GM12878 (cell line): ENCODE measurements at regions not wholly inside any gene's neighbourhood (a gene's known extent, or its start where the extent isn't known, plus 50 kb on each side); places are given as distances from the start of the nearest gene placed in this dataset.

Experiments used
- ATAC-seq: fragments of 200-7000 bp; cut with Tn5 transposase; 3 replicates; pipeline ENCODE4 v1.9.1; 2020; ENCODE audit warnings: mild to moderate bottlenecking, moderate library complexity
- BruUV-seq: library from RNA; stranded (reverse); fragments of 400-500 nt; replicated peaks from 2 replicates; lab custom pipeline; 2021; lab: Mats Ljungman, UMichigan
- CTCF ChIA-PET: fragments of 300-600 bp; sonication (Branson Sonifier 250); formaldehyde crosslinking; extraction: SDS; loops from one replicate; lab custom pipeline; 2021; ENCODE audit warnings: inconsistent platforms; lab: Yijun Ruan, JAX
- POLR2A ChIA-PET: fragments of 350-600 bp; formaldehyde crosslinking; extraction: SDS; loops from one replicate; lab custom pipeline; 2021; ENCODE audit warnings: inconsistent platforms; lab: Charles Lee
- RAD21 ChIA-PET: fragments of 300-600 bp; sonication (Branson Sonifier 250); formaldehyde crosslinking; loops from one replicate; lab custom pipeline; 2023; ENCODE audit warnings: antibody characterized with exemption; ENCODE audit not compliant: unreplicated experiment; lab: Charles Lee
- SMC1A ChIA-PET: fragments of 300-600 bp; sonication (Branson Sonifier 250); formaldehyde crosslinking; loops from one replicate; lab custom pipeline; 2023; ENCODE audit not compliant: unreplicated experiment, uncharacterized antibody; lab: Charles Lee
- DNase-seq: peaks from one replicate; pipeline ENCODE4 v3.0.0-alpha.2; 2011; ENCODE audit warnings: low read depth, low spot score
- FAIRE-seq: peaks from 3 replicates; lab custom pipeline; 2011; peaks lifted over from hg19 to GRCh38; lab: Jason Lieb, UNC
- H2AFZ ChIP-seq: 2 replicates; pipeline ENCODE4 v1.6.0; 2011; ENCODE audit warnings: low read depth, low read length, control low read depth; ENCODE audit not compliant: control insufficient read depth
- H3K27ac ChIP-seq: 2 replicates; pipeline ENCODE4 v1.5.1; 2011; ENCODE audit warnings: control low read depth; ENCODE audit not compliant: control insufficient read depth, insufficient read depth
- H3K27me3 ChIP-seq, 2 experiments: replicated peaks in 1 of 2; 2 replicates each; pipeline versions ENCODE4 v1.6.0 to v1.6.1; 2011; ENCODE audit warnings: low read length in 1 of 2; ENCODE audit not compliant: control insufficient read depth in 2 of 2, insufficient read depth in 2 of 2
- H3K36me3 ChIP-seq, 2 experiments: 2 replicates each; pipeline ENCODE4 v1.5.1; 2011; ENCODE audit warnings: low read length in 1 of 2; ENCODE audit not compliant: control insufficient read depth in 2 of 2, insufficient read depth in 2 of 2
- H3K4me1 ChIP-seq: 2 replicates; pipeline ENCODE4 v1.6.1; 2011; ENCODE audit warnings: mild to moderate bottlenecking, low read length, moderate library complexity, mixed read lengths; ENCODE audit not compliant: control insufficient read depth, insufficient read depth
- H3K4me2 ChIP-seq: 2 replicates; pipeline ENCODE4 v1.6.0; 2011; ENCODE audit warnings: control low read depth; ENCODE audit not compliant: control insufficient read depth, insufficient read depth
- H3K4me3 ChIP-seq: fragments of 200-600 bp; sonication (generic); 2 replicates; pipeline ENCODE4 v1.5.1; 2016
- H3K79me2 ChIP-seq: 2 replicates; pipeline ENCODE4 v1.6.0; 2011; ENCODE audit warnings: low read length; ENCODE audit not compliant: control insufficient read depth, insufficient read depth
- H3K9ac ChIP-seq: 2 replicates; pipeline ENCODE4 v1.8.0; 2011; ENCODE audit warnings: low read length, control low read depth, mixed read lengths; ENCODE audit not compliant: control insufficient read depth, insufficient read depth
- H3K9me3 ChIP-seq: replicated peaks from 3 replicates; pipeline ENCODE4 v1.5.1; 2011; ENCODE audit warnings: mild to moderate bottlenecking, low read length; ENCODE audit not compliant: control insufficient read depth, insufficient read depth
- H4K20me1 ChIP-seq: 2 replicates; pipeline ENCODE4 v1.6.0; 2011; ENCODE audit not compliant: control insufficient read depth, insufficient read depth
- BACH1 ChIP-seq: fragments of 450-650 bp; IDR thresholded peaks from 2 replicates; pipeline ENCODE4 v1.6.1; 2017; ENCODE audit warnings: mild to moderate bottlenecking, borderline replicate concordance
- BCL11A ChIP-seq: IDR thresholded peaks from 2 replicates; pipeline ENCODE4 v1.6.1; 2011; ENCODE audit warnings: low read depth, low read length
- EP300 ChIP-seq, 2 experiments: fragments of 150-350 bp in 1 of 2; IDR thresholded peaks; 2 replicates each; pipeline ENCODE4 v1.6.1; 2011 to 2012; ENCODE audit warnings: low read depth in 2 of 2, low read length in 2 of 2, borderline replicate concordance in 1 of 2, improper control_type of control experiment in 1 of 2, inconsistent platforms in 1 of 2; ENCODE audit not compliant: control insufficient read depth in 1 of 2
- HDGF ChIP-seq: fragments of 450-650 bp; IDR thresholded peaks from 2 replicates; pipeline ENCODE4 v1.6.1; 2016; ENCODE audit warnings: antibody characterized with exemption
- NR2F1 ChIP-seq: fragments of 450-650 bp; conservative IDR thresholded peaks from 2 replicates; pipeline ENCODE4 v1.6.1; 2017; ENCODE audit warnings: mild to moderate bottlenecking
- SMC3 ChIP-seq: IDR thresholded peaks from 2 replicates; pipeline ENCODE4 v1.6.1; 2011; ENCODE audit warnings: low read length, improper control_type of control experiment, borderline replicate concordance
- SREBF1 ChIP-seq: IDR thresholded peaks from 2 replicates; pipeline ENCODE4 v1.6.1; 2012; ENCODE audit warnings: mild to moderate bottlenecking, low read length
- SRF ChIP-seq, 2 experiments: IDR thresholded peaks; 2 replicates each; pipeline ENCODE4 v1.6.1; 2011; ENCODE audit warnings: low read depth in 2 of 2, low read length in 2 of 2, mild to moderate bottlenecking in 1 of 2, moderate library complexity in 1 of 2
- STAT1 ChIP-seq: fragments of 450-650 bp; conservative IDR thresholded peaks from 2 replicates; pipeline ENCODE4 v1.6.1; 2014; ENCODE audit warnings: antibody characterized with exemption, mild to moderate bottlenecking
- SUPT20H ChIP-seq: IDR thresholded peaks from 2 replicates; pipeline ENCODE4 v1.6.1; 2011; ENCODE audit warnings: low read depth, mild to moderate bottlenecking, low read length, moderate library complexity, borderline replicate concordance; ENCODE audit not compliant: control insufficient read depth
- TBL1XR1 ChIP-seq: IDR thresholded peaks from 2 replicates; pipeline ENCODE4 v1.6.1; 2012; ENCODE audit warnings: low read depth, low read length, improper control_type of control experiment
- ZNF207 ChIP-seq: fragments of 450-650 bp; IDR thresholded peaks from 2 replicates; pipeline ENCODE4 v1.6.1; 2014; ENCODE audit warnings: antibody characterized with exemption, mild to moderate bottlenecking, borderline replicate concordance
- ZSCAN29 ChIP-seq: fragments of 450-650 bp; IDR thresholded peaks from 2 replicates; pipeline ENCODE4 v1.6.1; 2017; ENCODE audit warnings: mild to moderate bottlenecking, moderate library complexity
- WGBS: methylation state at CpG from one replicate; pipeline ENCODE4 v1.1.6; 2016; ENCODE audit warnings: low lambda C conversion rate; ENCODE audit not compliant: insufficient replicate concordance, insufficient coverage; ENCODE audit errors: missing lambda C conversion rate; 5-methylcytosine and 5-hydroxymethylcytosine counted together
- in situ Hi-C: fragments of 300-500 bp; cut with MboI; formaldehyde crosslinking; loops from 9 replicates; pipeline ENCODE4 v1.14.3; 2018; ENCODE audit warnings: mixed read lengths
- intact Hi-C: fragments of 100-400 bp; cut with micrococcal nuclease; formaldehyde crosslinking; loops from one replicate; pipeline ENCODE4 v1.14.2; 2022; ENCODE audit not compliant: unreplicated experiment
- TF ChIP-seq, protein P1 (sequence below): IDR thresholded peaks from 2 replicates; pipeline ENCODE4 v1.6.1; 2011; ENCODE audit warnings: borderline replicate concordance, low read depth, mild to moderate bottlenecking, moderate library complexity, low read length; ENCODE audit not compliant: insufficient read depth, poor library complexity, severe bottlenecking
- TF ChIP-seq, protein P2 (sequence below): IDR thresholded peaks from 2 replicates; pipeline ENCODE4 v1.6.1; 2012; ENCODE audit warnings: low read depth, low read length, improper control_type of control experiment
- TF ChIP-seq, protein P3 (sequence below): fragments of 450-650 bp; IDR thresholded peaks from 2 replicates; pipeline ENCODE4 v1.6.1; 2016; ENCODE audit warnings: mild to moderate bottlenecking, moderate library complexity, borderline replicate concordance
- TF ChIP-seq, protein P4 (sequence below): IDR thresholded peaks from 2 replicates; pipeline ENCODE4 v1.6.1; 2012; ENCODE audit warnings: low read length, inconsistent platforms

DNA sequence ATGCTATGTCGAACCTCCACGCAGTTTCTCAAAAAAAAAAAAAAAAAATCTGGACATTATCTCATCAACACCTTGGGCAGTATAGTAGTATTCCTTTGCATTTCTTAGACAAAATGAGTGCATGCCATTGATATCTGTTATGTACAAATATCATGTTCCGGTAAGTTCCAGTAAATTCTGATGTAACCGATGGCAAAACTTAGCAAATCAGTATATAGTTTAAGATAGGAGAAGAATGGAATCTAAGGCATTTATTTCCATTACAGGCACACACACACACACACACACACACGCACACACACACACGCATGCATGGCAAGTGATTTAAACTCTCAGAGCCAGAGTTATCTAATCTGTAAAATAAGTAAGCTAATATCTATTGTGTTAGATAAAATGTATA, 356.5 kb upstream of the TUSC1 start:
- BruUV-seq = no TSS peak
- no peak for DNase-seq
- intact Hi-C loops (no loop called here), in situ Hi-C loops (no loop called here)
- Histone ChIP-seq H3K27me3 (no peaks in the 10 kb centered on the region), H3K79me2 (no peaks in the 10 kb centered on the region), H4K20me1 (no peaks in the 10 kb centered on the region), H2AFZ (no peak overlapping the region), H3K27ac (no peak overlapping the region), H3K4me2 (no peak overlapping the region), H3K9me3 (no peaks in the 10 kb centered on the region), H3K4me3 (no peak overlapping the region), H3K36me3 (no peaks in the 10 kb centered on the region), H3K4me1 (no peaks in the 10 kb centered on the region), H3K9ac (no peak overlapping the region)
- no peak for FAIRE-seq
- ChIA-PET CTCF (interaction anchor here (0.6 kb wide), 1 partner anchor 383 kb away, joined by 3 read pairs; no protein-coding TSS in a partner anchor), RAD21 (no interaction called here), SMC1A (no interaction called here), POLR2A (no interaction called here)
- WGBS = 25% methylated on average over 6 of the region's 6 CpGs
- ATAC-seq = no peak
- TF ChIP-seq STAT1 = no peak
- no peak for TF ChIP-seq ZNF207
- no peak for TF ChIP-seq TBL1XR1
- TF ChIP-seq, protein P1, sequence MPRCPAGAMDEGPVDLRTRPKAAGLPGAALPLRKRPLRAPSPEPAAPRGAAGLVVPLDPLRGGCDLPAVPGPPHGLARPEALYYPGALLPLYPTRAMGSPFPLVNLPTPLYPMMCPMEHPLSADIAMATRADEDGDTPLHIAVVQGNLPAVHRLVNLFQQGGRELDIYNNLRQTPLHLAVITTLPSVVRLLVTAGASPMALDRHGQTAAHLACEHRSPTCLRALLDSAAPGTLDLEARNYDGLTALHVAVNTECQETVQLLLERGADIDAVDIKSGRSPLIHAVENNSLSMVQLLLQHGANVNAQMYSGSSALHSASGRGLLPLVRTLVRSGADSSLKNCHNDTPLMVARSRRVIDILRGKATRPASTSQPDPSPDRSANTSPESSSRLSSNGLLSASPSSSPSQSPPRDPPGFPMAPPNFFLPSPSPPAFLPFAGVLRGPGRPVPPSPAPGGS = no peak
- no peak for TF ChIP-seq BACH1
- TF ChIP-seq HDGF = no peak
- no peak for TF ChIP-seq NR2F1
- no peak for TF ChIP-seq SRF (IDR thresholded peaks at IDR 0.05; ENCODE audit: low read depth in 2 of 2, low read length in 2 of 2)
- no peak for TF ChIP-seq SMC3
- TF ChIP-seq EP300 (IDR thresholded peaks at IDR 0.05; ENCODE audit: borderline replicate concordance in 1 of 2, control insufficient read depth in 1 of 2, low read depth in 2 of 2, low read length in 2 of 2) = no peak
- TF ChIP-seq ZSCAN29 = no peak
- TF ChIP-seq, protein P2, sequence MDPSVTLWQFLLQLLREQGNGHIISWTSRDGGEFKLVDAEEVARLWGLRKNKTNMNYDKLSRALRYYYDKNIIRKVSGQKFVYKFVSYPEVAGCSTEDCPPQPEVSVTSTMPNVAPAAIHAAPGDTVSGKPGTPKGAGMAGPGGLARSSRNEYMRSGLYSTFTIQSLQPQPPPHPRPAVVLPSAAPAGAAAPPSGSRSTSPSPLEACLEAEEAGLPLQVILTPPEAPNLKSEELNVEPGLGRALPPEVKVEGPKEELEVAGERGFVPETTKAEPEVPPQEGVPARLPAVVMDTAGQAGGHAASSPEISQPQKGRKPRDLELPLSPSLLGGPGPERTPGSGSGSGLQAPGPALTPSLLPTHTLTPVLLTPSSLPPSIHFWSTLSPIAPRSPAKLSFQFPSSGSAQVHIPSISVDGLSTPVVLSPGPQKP = no peak
- TF ChIP-seq BCL11A = no peak
- TF ChIP-seq SUPT20H = no peak
- TF ChIP-seq, protein P3, sequence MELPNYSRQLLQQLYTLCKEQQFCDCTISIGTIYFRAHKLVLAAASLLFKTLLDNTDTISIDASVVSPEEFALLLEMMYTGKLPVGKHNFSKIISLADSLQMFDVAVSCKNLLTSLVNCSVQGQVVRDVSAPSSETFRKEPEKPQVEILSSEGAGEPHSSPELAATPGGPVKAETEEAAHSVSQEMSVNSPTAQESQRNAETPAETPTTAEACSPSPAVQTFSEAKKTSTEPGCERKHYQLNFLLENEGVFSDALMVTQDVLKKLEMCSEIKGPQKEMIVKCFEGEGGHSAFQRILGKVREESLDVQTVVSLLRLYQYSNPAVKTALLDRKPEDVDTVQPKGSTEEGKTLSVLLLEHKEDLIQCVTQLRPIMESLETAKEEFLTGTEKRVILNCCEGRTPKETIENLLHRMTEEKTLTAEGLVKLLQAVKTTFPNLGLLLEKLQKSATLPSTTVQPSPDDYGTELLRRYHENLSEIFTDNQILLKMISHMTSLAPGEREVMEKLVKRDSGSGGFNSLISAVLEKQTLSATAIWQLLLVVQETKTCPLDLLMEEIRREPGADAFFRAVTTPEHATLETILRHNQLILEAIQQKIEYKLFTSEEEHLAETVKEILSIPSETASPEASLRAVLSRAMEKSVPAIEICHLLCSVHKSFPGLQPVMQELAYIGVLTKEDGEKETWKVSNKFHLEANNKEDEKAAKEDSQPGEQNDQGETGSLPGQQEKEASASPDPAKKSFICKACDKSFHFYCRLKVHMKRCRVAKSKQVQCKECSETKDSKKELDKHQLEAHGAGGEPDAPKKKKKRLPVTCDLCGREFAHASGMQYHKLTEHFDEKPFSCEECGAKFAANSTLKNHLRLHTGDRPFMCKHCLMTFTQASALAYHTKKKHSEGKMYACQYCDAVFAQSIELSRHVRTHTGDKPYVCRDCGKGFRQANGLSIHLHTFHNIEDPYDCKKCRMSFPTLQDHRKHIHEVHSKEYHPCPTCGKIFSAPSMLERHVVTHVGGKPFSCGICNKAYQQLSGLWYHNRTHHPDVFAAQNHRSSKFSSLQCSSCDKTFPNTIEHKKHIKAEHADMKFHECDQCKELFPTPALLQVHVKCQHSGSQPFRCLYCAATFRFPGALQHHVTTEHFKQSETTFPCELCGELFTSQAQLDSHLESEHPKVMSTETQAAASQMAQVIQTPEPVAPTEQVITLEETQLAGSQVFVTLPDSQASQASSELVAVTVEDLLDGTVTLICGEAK = no peak
- TF ChIP-seq, protein P4, sequence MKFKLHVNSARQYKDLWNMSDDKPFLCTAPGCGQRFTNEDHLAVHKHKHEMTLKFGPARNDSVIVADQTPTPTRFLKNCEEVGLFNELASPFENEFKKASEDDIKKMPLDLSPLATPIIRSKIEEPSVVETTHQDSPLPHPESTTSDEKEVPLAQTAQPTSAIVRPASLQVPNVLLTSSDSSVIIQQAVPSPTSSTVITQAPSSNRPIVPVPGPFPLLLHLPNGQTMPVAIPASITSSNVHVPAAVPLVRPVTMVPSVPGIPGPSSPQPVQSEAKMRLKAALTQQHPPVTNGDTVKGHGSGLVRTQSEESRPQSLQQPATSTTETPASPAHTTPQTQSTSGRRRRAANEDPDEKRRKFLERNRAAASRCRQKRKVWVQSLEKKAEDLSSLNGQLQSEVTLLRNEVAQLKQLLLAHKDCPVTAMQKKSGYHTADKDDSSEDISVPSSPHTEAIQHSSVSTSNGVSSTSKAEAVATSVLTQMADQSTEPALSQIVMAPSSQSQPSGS = no peak
- TF ChIP-seq SREBF1 = no peak
